Activated T-cell treated with anti-CD3 and anti-CD28 coated beads, Interleukin-2, amount 50 U/mL, for 4 hours (primary cell): ENCODE measurements at regions not wholly inside any gene's neighbourhood (a gene's known extent, or its start where the extent isn't known, plus 50 kb on each side); places are given as distances from the start of the nearest gene placed in this dataset.
"Not testable (repeated sequence)": the region's sequence is repeated elsewhere in the genome, so short reads cannot be mapped to it uniquely, and the experiment has no call there.

Experiments
- ATAC-seq, 2 donors: fragments of 200-7000 bp; cut with Tn5 transposase; one replicate each; pipeline ENCODE4 v1.10.0; 2021
- DNase-seq: peaks from one replicate; pipeline ENCODE4 v3.0.0-alpha.2; 2020
- H3K27me3 Mint-ChIP-seq: one replicate; pipeline ENCODE4 v1.8.0; 2021; ENCODE audit warnings: low read depth, mixed read lengths
- H3K36me3 Mint-ChIP-seq: one replicate; pipeline ENCODE4 v1.8.0; 2022; ENCODE audit warnings: mixed read lengths; ENCODE audit not compliant: insufficient read depth
- H3K4me1 Mint-ChIP-seq: one replicate; pipeline ENCODE4 v1.8.0; 2021; ENCODE audit warnings: low read depth, mixed read lengths
- H3K4me3 Mint-ChIP-seq: one replicate; pipeline ENCODE4 v1.8.0; 2021; ENCODE audit warnings: mild to moderate bottlenecking, moderate library complexity, mixed read lengths
- H3K9me3 Mint-ChIP-seq: one replicate; pipeline ENCODE4 v1.8.0; 2021; ENCODE audit warnings: mixed read lengths

GRCh38 chr10:38396178-38396954 is 302.2 kb downstream of the ZNF37A start:
- H3K27me3 Mint-ChIP-seq, H3K9me3 Mint-ChIP-seq, H3K36me3 Mint-ChIP-seq, ATAC-seq, H3K4me1 Mint-ChIP-seq, H3K4me3 Mint-ChIP-seq, DNase-seq: not testable (repeated sequence)

DNA sequence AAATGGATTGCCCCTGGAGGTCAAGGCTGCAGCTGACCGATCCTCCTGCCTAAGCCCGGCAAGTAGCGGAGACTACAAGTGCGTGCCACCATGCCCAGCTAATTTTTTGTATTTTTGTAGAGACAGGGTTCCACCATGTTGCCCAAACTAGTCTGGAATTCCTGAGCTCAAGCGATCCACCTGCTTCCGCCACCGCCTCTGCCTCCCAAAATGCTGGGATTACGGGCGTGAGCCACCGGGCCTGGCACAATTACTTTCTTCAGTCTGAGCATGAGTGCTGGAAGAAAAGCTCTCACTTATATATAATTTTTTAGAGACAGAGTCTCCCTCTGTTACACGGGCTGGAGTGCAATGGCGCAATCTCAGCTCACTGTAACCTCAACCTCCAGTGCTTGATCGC is 307.4 kb downstream of the ZNF37A start:
- ATAC-seq, H3K9me3 Mint-ChIP-seq, H3K4me1 Mint-ChIP-seq, DNase-seq, H3K27me3 Mint-ChIP-seq, H3K36me3 Mint-ChIP-seq: not testable (repeated sequence)
- peak overlapping the region; percentile 93 for H3K4me3 Mint-ChIP-seq

DNA sequence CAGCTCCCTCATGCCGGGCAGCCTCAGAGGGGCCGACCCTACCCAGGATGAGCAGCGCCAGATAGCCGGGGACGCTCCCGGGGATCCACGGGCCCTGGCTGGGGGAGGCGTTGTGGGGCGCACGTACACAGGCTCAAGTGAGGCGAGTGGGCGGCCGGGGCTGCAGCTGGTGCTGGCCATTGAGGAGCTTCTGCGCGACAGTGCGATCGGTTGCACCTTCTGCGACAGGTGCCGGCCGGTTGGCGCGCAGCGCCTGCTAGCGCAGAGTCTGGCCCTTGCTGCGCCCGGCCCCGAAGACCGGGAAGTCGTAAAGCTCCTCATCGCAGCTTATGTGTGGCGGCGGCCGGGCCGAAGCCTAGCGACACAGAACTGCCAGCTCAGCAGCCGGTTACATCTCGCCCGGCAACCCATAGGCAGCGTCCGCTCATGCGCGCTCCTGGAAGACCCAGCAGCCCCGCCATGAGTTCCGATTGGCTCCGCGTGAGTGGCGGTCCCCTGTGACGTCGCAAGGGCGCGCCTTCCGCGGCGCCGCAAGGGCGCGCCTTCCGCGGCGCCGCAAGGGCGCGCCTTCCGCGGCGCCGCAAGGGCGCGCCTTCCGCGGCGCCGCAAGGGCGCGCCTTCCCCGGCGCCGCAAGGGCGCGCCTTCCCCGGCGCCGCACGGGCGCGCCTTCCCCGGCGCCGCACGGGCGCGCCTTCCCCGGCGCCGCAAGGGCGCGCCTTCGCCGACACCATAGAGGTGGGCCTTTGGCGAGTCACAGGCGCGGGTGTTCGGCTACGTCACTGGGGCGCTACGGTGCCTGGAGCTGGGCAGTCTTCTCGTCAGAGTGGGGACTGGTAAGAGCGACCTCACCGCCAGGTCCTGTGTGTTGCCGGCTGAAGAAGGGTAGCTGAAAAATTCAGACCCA is 308.6 kb downstream of the ZNF37A start:
- ATAC-seq: peak; percentile 97
- peak; percentile 84 for DNase-seq
- not testable (repeated sequence) for H3K27me3 Mint-ChIP-seq, H3K36me3 Mint-ChIP-seq, H3K9me3 Mint-ChIP-seq, H3K4me1 Mint-ChIP-seq
- peak overlapping the region; percentile 93 for H3K4me3 Mint-ChIP-seq

GRCh38 chr10:38403347-38404117 is 309.4 kb downstream of the ZNF37A start:
- not testable (repeated sequence) for H3K27me3 Mint-ChIP-seq, H3K4me1 Mint-ChIP-seq, ATAC-seq, H3K9me3 Mint-ChIP-seq, H3K36me3 Mint-ChIP-seq, DNase-seq
- peak overlapping the region; percentile 88 for H3K4me3 Mint-ChIP-seq

DNA sequence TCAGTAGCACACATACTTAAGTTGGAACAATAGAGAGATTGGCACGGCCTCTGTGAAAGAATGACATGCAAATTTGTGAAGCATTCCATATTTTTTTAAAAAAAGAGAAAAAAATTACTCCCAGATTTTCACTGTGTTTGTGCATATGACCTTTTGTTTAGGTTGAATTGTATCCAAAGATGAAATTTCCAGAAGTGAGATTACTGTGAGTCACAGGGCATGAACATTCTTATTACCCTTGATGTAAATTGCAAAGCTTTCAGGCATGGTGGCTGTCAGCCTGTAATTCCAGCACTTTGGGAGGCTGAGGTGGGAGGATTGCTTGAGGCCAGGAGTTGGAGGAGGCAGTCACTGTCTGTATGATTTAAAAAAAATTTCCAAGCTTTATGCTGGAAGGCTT is 329.5 kb downstream of the ZNF37A start:
- H3K4me3 Mint-ChIP-seq, DNase-seq, H3K4me1 Mint-ChIP-seq, ATAC-seq, H3K27me3 Mint-ChIP-seq, H3K9me3 Mint-ChIP-seq: not testable (repeated sequence)
- H3K36me3 Mint-ChIP-seq: peaks cover 19% of the 10 kb centered on the region

DNA sequence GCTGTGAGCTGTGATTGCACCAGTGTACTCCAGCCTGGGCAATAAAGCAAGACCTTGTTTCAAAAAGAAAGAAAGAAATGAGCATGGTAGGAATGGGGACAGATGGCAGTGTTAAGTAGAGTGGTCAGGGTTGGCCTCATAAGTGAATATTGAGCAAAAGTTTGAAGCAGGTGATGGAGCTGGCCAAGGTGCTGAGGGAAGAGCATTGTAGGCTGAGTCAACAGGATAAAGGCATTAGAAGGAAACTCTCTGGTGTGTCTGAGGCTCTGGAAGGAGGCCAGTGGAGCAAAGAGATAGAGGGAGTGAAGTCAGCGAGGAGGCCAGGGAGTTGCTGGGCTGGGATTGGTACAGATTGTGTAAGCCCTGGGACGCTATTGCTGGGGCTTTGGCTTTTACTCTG is 336.1 kb downstream of the ZNF37A start:
- H3K27me3 Mint-ChIP-seq: not testable (repeated sequence)

GRCh38 chr10:38437359-38437758 is 343.2 kb downstream of the ZNF37A start:
- not testable (repeated sequence) for H3K4me1 Mint-ChIP-seq, DNase-seq, ATAC-seq, H3K27me3 Mint-ChIP-seq, H3K4me3 Mint-ChIP-seq, H3K9me3 Mint-ChIP-seq
- H3K36me3 Mint-ChIP-seq: peaks cover 11% of the 10 kb centered on the region

More for the DNA sequence above, 336.1 kb downstream of the ZNF37A start:
- ATAC-seq, H3K4me1 Mint-ChIP-seq, H3K4me3 Mint-ChIP-seq, DNase-seq, H3K9me3 Mint-ChIP-seq: not testable (repeated sequence)
- H3K36me3 Mint-ChIP-seq: peaks cover 12% of the 10 kb centered on the region

GRCh38 chr10:38448614-38449355 is 354.6 kb downstream of the ZNF37A start:
- not testable (repeated sequence) for H3K4me3 Mint-ChIP-seq, H3K9me3 Mint-ChIP-seq, H3K27me3 Mint-ChIP-seq

DNA sequence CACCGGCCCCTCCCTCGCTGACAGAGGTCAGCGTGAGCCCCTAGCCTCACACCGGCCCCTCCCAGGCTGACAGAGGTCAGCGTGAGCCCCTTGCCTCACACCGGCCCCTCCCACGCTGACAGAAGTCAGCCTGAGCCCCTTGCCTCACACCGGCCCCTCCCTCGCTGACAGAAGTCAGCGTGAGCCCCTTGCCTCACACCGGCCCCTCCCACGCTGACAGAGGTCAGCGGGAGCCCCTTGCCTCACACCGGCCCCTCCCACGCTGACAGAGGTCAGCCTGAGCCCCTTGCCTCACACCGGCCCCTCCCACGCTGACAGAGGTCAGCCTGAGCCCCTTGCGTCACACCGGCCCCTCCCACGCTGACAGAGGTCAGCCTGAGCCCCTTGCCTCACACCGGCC is 355.5 kb downstream of the ZNF37A start:
- not testable (repeated sequence) for H3K4me3 Mint-ChIP-seq, ATAC-seq, H3K4me1 Mint-ChIP-seq, H3K27me3 Mint-ChIP-seq, DNase-seq, H3K9me3 Mint-ChIP-seq, H3K36me3 Mint-ChIP-seq

More at GRCh38 chr10:38448614-38449355, 354.6 kb downstream of the ZNF37A start:
- not testable (repeated sequence) for H3K36me3 Mint-ChIP-seq, H3K4me1 Mint-ChIP-seq, ATAC-seq, DNase-seq

DNA sequence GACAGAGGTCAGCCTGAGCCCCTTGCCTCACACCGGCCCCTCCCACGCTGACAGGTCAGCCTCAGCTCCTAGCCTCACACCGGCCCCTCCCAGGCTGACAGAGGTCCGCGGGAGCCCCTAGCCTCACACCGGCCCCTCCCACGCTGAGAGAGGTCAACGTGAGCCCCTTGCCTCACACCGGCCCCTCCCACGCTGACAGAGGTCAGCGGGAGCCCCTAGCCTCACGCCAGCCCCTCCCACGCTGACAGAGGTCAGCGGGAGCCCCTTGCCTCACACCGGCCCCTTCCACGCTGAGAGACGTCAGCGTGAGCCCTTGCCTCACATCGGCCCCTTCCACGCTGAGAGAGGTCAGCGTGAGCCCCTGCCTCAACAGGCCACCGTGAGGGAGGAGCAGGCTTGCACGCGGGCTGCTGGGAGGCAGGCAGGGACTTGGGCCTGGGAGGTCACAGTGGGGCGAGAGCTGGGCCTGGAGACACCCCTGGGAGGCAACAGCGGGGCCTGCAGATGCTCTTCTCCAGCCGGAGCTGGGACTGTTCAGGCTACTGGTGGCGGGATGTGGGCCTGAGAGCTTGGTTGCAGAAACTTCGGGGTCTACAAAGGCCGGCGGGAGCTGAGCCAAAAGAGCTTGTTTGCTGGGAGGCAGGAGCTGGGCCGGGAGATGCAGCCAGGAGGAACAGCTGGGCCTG is 356.4 kb downstream of the ZNF37A start:
- not testable (repeated sequence) for H3K27me3 Mint-ChIP-seq, H3K36me3 Mint-ChIP-seq, ATAC-seq, H3K4me1 Mint-ChIP-seq, H3K9me3 Mint-ChIP-seq, DNase-seq, H3K4me3 Mint-ChIP-seq

DNA sequence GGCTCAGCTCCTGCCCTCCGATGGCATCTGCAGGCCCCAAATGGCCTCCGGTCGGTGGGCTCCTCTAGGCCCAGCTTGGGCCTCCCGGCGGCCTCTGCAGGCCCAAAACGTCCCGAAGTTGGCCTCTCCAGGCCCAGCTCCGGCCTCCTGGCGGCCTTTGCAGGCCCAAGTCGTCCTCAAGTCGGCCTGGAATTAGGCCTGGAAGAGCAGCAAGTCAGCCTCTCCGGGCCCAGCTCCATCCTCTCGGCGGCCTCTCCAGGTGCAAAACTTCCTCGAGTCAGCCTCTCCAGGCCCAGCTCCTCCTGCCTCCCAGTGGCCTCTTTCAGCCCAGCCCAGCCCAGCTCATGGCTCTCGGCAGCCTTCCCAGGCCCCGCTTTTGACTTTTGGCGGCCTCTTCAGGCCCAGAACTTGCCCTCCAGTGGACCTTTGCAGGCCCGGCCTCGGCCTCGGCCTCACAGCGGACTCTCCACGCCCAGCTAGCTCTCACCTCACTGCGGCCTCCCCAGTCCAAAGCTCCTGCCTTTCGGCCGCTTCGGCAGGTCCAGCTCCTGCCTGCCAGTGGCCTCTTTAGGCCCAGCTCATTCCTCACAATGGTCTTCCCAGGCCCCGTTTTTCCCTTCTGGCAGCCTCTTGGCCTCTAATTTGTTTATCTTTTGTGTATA is 357.3 kb downstream of the ZNF37A start:
- H3K36me3 Mint-ChIP-seq, DNase-seq, H3K4me3 Mint-ChIP-seq, H3K4me1 Mint-ChIP-seq, ATAC-seq, H3K9me3 Mint-ChIP-seq, H3K27me3 Mint-ChIP-seq: not testable (repeated sequence)
